HG02981 (cell line): ENCODE measurements at regions not wholly inside any gene's neighbourhood (a gene's known extent, or its start where the extent isn't known, plus 50 kb on each side); places are given as distances from the start of the nearest gene placed in this dataset.

ENCODE experiments used
- ATAC-seq: cut with Tn5 transposase; IDR thresholded peaks from one replicate; pipeline ENCODE4 v1.9.1; 2021; ENCODE audit warnings: mild to moderate bottlenecking, moderate library complexity; ENCODE audit not compliant: unreplicated experiment

GRCh38 chr12:126144603-126145002 is 1079.4 kb downstream of the AACS start:
- ATAC-seq = no peak

- no peak for ATAC-seq
Measured at GRCh38 chr12:126147321-126147720, 1082.1 kb downstream of the AACS start.

- no peak for ATAC-seq
Measured at GRCh38 chr12:126156806-126157574, 1091.8 kb downstream of the AACS start.

- ATAC-seq = no peak
Measured at GRCh38 chr12:126157575-126157966, 1092.3 kb downstream of the AACS start.

GRCh38 chr12:126159139-126159538 is 1093.9 kb downstream of the AACS start:
- no peak for ATAC-seq

- no peak for ATAC-seq
Measured at GRCh38 chr12:126160912-126161311, 1095.7 kb downstream of the AACS start.

GRCh38 chr12:126163984-126164383 is 1098.7 kb downstream of the AACS start:
- ATAC-seq = no peak

GRCh38 chr12:126171937-126172559 is 1106.8 kb downstream of the AACS start:
- ATAC-seq = no peak

GRCh38 chr12:126182619-126183236 is 1117.5 kb downstream of the AACS start:
- ATAC-seq = no peak

- no peak for ATAC-seq
Measured at GRCh38 chr12:126185025-126185424, 1119.8 kb downstream of the AACS start.

GRCh38 chr12:126189856-126190255 is 1124.6 kb downstream of the AACS start:
- ATAC-seq = no peak

- ATAC-seq = no peak
Measured at GRCh38 chr12:126191031-126191891, 1126.0 kb downstream of the AACS start.

GRCh38 chr12:126191949-126192348 is 1126.7 kb downstream of the AACS start:
- ATAC-seq = no peak

- ATAC-seq = no peak
Measured at GRCh38 chr12:126193190-126193589, 1128.0 kb downstream of the AACS start.

- ATAC-seq = no peak
Measured at GRCh38 chr12:126196263-126196662, 1131.0 kb downstream of the AACS start.

- ATAC-seq = no peak
Measured at GRCh38 chr12:126198516-126198915, 1133.3 kb downstream of the AACS start.

- ATAC-seq = no peak
Measured at GRCh38 chr12:126198966-126199692, 1133.9 kb downstream of the AACS start.

GRCh38 chr12:126201981-126202537 is 1136.8 kb downstream of the AACS start:
- no peak for ATAC-seq

GRCh38 chr12:126204326-126204725 is 1139.1 kb downstream of the AACS start:
- no peak for ATAC-seq

GRCh38 chr12:126210026-126210425 is 1144.8 kb downstream of the AACS start:
- no peak for ATAC-seq
